ENCODE measurements at regions not wholly inside any gene's neighbourhood (a gene's known extent, or its start where the extent isn't known, plus 50 kb on each side); places are given as distances from the start of the nearest gene placed in this dataset.

DNA sequence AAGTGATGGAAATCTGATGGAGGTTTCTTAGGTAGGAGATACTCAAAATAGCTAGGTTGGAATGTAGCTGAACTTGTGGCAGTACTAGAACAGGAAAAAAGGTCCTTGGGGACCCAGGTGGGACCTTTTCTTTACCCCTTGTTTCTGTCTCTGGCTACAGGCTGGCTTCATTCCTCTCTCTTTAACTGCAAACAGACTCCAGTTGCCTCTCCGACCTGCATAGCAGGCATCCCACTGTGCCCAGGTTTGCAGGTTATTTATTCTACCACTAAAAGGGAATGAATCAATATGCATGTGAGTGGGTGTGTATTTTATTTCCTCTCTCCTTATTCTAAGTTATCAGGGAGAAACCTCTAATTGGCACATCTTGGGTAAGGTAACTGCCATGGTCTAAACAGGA lies 758.1 kb downstream of the MED13L start:
- H3K4me3 ChIP-seq, result no peak overlapping the region
- peaks cover 0 to 11% of the 10 kb centered on the region in 2 donors for H3K9me3 ChIP-seq
- TF ChIP-seq CTCF (IDR thresholded peaks at IDR 0.05) (no peak), POLR2A (IDR thresholded peaks at IDR 0.05) (no peak), POLR2AphosphoS5 (IDR thresholded peaks at IDR 0.05) (no peak)
- H3K36me3 ChIP-seq, result no peaks in the 10 kb centered on the region
- H3K27me3 ChIP-seq, result no peaks in the 10 kb centered on the region
- H3K27ac ChIP-seq, result no peak overlapping the region
- intact Hi-C loops (cut with DNase I; ENCODE audit: low total_unique reads), result no loop called here
- no peak for DNase-seq (ENCODE audit: low spot score in 2 of 2)
- H3K4me1 ChIP-seq, result no peaks in the 10 kb centered on the region

- no peaks in the 10 kb centered on the region for H3K27me3 ChIP-seq
- H3K4me1 ChIP-seq, result no peaks in the 10 kb centered on the region
- peaks cover 3 to 15% of the 10 kb centered on the region in 2 donors for H3K9me3 ChIP-seq
- no peaks in the 10 kb centered on the region for H3K36me3 ChIP-seq
- intact Hi-C loops (cut with DNase I; ENCODE audit: low total_unique reads), result no loop called here
- no peak for DNase-seq (ENCODE audit: low spot score in 2 of 2)
- no peak for TF ChIP-seq POLR2A (IDR thresholded peaks at IDR 0.05)
- no peak for TF ChIP-seq CTCF (IDR thresholded peaks at IDR 0.05)
- TF ChIP-seq POLR2AphosphoS5 (IDR thresholded peaks at IDR 0.05), result no peak
- no peak overlapping the region for H3K27ac ChIP-seq
- no peak overlapping the region for H3K4me3 ChIP-seq
These were observed 759.6 kb downstream of the MED13L start for GRCh38 chr12:115517913-115518312.

DNA sequence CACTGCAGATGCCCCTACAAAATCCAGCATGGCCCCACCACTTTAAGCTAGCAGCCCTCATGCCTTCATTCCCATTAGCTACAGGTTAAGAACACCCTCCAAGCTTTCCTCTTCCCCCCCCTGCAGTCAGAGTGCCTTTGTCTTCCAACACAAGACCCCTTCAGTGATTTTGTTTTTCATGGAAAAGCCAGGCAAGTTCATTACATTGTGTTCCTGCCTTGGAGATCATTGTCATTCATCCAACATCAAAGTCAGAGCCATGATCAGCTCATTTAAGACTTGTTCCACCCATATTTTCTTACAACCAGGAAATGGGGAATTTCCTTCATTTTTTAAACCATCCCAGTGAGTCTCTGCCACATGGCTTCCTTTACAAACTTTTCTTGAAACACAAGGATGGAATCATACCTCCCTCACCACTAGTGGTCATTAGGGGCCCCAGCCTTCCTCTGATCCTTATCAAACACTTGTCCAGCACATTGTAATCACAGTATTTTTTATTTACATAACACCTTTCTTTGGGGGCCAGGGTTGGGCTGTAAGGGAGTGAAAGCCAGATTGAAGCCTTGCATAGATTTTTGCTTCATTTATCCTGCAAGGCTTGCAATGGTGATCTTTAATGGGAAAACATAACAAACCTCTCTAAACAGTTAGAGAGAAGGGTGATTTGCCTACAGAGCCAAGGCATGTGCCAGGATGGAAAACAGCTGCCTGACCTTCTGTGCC lies 765.3 kb downstream of the MED13L start:
- H3K27me3 ChIP-seq, result no peaks in the 10 kb centered on the region
- peaks cover 6 to 16% of the 10 kb centered on the region in 2 donors for H3K9me3 ChIP-seq
- H3K4me1 ChIP-seq, result no peaks in the 10 kb centered on the region
- no peak overlapping the region for H3K4me3 ChIP-seq
- intact Hi-C loops (cut with DNase I; ENCODE audit: low total_unique reads), result no loop called here
- DNase-seq (ENCODE audit: low spot score in 2 of 2), result no peak
- no peaks in the 10 kb centered on the region for H3K36me3 ChIP-seq
- no peak overlapping the region for H3K27ac ChIP-seq
- no peak for TF ChIP-seq CTCF (IDR thresholded peaks at IDR 0.05)
- TF ChIP-seq POLR2AphosphoS5 (IDR thresholded peaks at IDR 0.05), result no peak
- no peak for TF ChIP-seq POLR2A (IDR thresholded peaks at IDR 0.05)

DNA sequence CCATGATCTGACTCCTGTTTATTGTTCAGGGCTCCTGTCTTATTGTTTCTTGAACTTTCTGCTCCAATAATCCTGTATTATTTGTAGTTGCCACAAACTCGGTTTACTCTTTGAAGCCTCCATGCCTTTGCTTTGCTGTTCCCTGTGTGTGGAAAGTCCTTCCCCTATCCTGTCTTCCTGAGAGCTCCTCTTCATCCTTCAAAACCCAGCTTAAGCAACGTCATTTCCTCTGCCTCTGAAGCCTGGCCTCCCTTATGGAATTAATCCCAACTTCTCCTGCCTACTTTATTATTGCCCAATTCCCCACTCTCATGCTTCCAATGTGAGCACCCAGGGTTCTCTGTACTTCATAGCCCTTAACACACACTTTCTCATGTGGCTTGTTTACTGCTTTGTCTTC lies 766.2 kb downstream of the MED13L start:
- no peaks in the 10 kb centered on the region for H3K4me1 ChIP-seq
- no peak for DNase-seq (ENCODE audit: low spot score in 2 of 2)
- no peak overlapping the region for H3K4me3 ChIP-seq
- H3K27me3 ChIP-seq, result no peaks in the 10 kb centered on the region
- intact Hi-C loops (cut with DNase I; ENCODE audit: low total_unique reads), result no loop called here
- H3K36me3 ChIP-seq, result no peaks in the 10 kb centered on the region
- TF ChIP-seq POLR2AphosphoS5 (IDR thresholded peaks at IDR 0.05) (no peak), POLR2A (IDR thresholded peaks at IDR 0.05) (no peak), CTCF (IDR thresholded peaks at IDR 0.05) (no peak)
- H3K9me3 ChIP-seq, result peaks cover 6 to 8% of the 10 kb centered on the region in 2 donors
- no peak overlapping the region for H3K27ac ChIP-seq

DNA sequence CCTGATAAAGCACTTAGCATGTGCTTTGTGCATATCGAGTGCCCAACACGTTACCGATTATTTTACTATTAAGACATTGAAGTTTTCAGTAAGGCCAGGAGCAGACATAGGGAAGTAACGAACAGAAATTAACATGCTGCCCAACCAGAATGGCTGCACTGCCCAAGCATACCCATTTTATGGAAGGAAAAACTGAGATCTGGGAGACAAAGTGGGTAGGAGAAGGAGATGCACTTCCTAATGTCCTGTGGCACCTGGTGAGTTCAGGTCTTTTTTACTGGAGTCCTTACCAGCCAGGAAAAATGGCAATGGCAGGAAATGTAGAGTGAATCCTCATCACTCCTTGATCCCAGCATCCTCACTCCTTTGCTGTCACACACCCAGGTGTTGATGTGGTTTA lies 768.5 kb downstream of the MED13L start:
- Histone ChIP-seq H3K4me3 (no peak overlapping the region), H3K9me3 (peaks cover 6 to 7% of the 10 kb centered on the region in 2 donors), H3K4me1 (no peaks in the 10 kb centered on the region), H3K36me3 (no peaks in the 10 kb centered on the region), H3K27ac (no peak overlapping the region), H3K27me3 (no peaks in the 10 kb centered on the region)
- intact Hi-C loops (cut with DNase I; ENCODE audit: low total_unique reads), result no loop called here
- no peak for DNase-seq (ENCODE audit: low spot score in 2 of 2)
- TF ChIP-seq POLR2A (IDR thresholded peaks at IDR 0.05) (no peak), POLR2AphosphoS5 (IDR thresholded peaks at IDR 0.05) (no peak), CTCF (IDR thresholded peaks at IDR 0.05) (no peak)
